GM23338 (cell line): ENCODE measurements at regions not wholly inside any gene's neighbourhood (a gene's known extent, or its start where the extent isn't known, plus 50 kb on each side); places are given as distances from the start of the nearest gene placed in this dataset.

Experiments used
- ATAC-seq: fragments of 200-7000 bp; cut with Tn5 transposase; 3 replicates; pipeline ENCODE4 v1.9.1; 2020
- DNase-seq: peaks from one replicate; pipeline ENCODE4 v3.0.0-alpha.2; 2015; ENCODE audit warnings: low spot score
- H2AFZ ChIP-seq: fragments of 200-600 bp; sonication (generic); 2 replicates; pipeline ENCODE4 v1.8.0; 2016; ENCODE audit warnings: antibody characterized with exemption, mild to moderate bottlenecking, moderate library complexity
- H3F3A ChIP-seq: fragments of 200-600 bp; sonication (generic); replicated peaks from 2 replicates; pipeline ENCODE4 v1.8.0; 2017; ENCODE audit warnings: antibody characterized with exemption, mixed run types, low read depth
- H3K27ac ChIP-seq: fragments of 200-600 bp; sonication (generic); 2 replicates; pipeline ENCODE4 v1.6.1; 2016; ENCODE audit warnings: low read depth
- H3K27me3 ChIP-seq: fragments of 200-600 bp; sonication (generic); 2 replicates; pipeline ENCODE4 v1.8.0; 2016; ENCODE audit warnings: mild to moderate bottlenecking, mixed run types, moderate library complexity; ENCODE audit not compliant: insufficient read depth
- H3K36me3 ChIP-seq: fragments of 200-600 bp; sonication (generic); 2 replicates; pipeline ENCODE4 v1.8.0; 2016; ENCODE audit warnings: mild to moderate bottlenecking; ENCODE audit not compliant: insufficient read depth
- H3K4me1 ChIP-seq: fragments of 200-600 bp; sonication (generic); 2 replicates; pipeline ENCODE4 v1.8.0; 2016; ENCODE audit warnings: mild to moderate bottlenecking, moderate library complexity; ENCODE audit not compliant: insufficient read depth
- H3K4me2 ChIP-seq: fragments of 200-600 bp; sonication (generic); 2 replicates; pipeline ENCODE4 v1.7.1; 2017; ENCODE audit warnings: mixed run types
- H3K4me3 ChIP-seq: fragments of 200-600 bp; sonication (generic); 2 replicates; pipeline ENCODE4 v1.6.1; 2016; ENCODE audit warnings: mixed run types
- H3K79me2 ChIP-seq: fragments of 200-600 bp; sonication (generic); replicated peaks from 2 replicates; pipeline ENCODE4 v1.8.0; 2017; ENCODE audit warnings: mild to moderate bottlenecking; ENCODE audit not compliant: insufficient read depth
- H3K9me2 ChIP-seq: fragments of 200-600 bp; sonication (generic); 2 replicates; pipeline ENCODE4 v1.8.0; 2017; ENCODE audit not compliant: insufficient read depth
- H4K20me1 ChIP-seq: fragments of 200-600 bp; sonication (generic); replicated peaks from 2 replicates; pipeline ENCODE4 v1.8.0; 2017; ENCODE audit warnings: mild to moderate bottlenecking; ENCODE audit not compliant: insufficient read depth
- H3K27ac Mint-ChIP-seq: 2 replicates; pipeline ENCODE4 v1.8.0; 2020; ENCODE audit warnings: inconsistent platforms, mild to moderate bottlenecking, moderate library complexity, mixed read lengths
- H3K27me3 Mint-ChIP-seq: 3 replicates; pipeline ENCODE4 v1.8.0; 2022; ENCODE audit warnings: low read depth, mild to moderate bottlenecking, moderate library complexity, mixed read lengths, inconsistent platforms; ENCODE audit not compliant: insufficient read depth, poor library complexity
- H3K36me3 Mint-ChIP-seq: 3 replicates; pipeline ENCODE4 v1.8.0; 2021; ENCODE audit warnings: low read depth, mild to moderate bottlenecking, inconsistent platforms, moderate library complexity, mixed read lengths
- H3K4me1 Mint-ChIP-seq: 3 replicates; pipeline ENCODE4 v1.8.0; 2020; ENCODE audit warnings: mild to moderate bottlenecking, inconsistent platforms, mixed read lengths
- H3K4me3 Mint-ChIP-seq: 3 replicates; pipeline ENCODE4 v1.8.0; 2021; ENCODE audit warnings: moderate library complexity, mild to moderate bottlenecking, inconsistent platforms, mixed read lengths
- H3K9me3 Mint-ChIP-seq: 3 replicates; pipeline ENCODE4 v1.8.0; 2020; ENCODE audit warnings: moderate library complexity, mild to moderate bottlenecking, inconsistent platforms, mixed read lengths
- CREB1 ChIP-seq: fragments of 250-450 bp; sonication (Bioruptor Pico); IDR thresholded peaks from 2 replicates; pipeline ENCODE4 v1.5.0; 2020; ENCODE audit warnings: low read depth, mild to moderate bottlenecking, moderate library complexity
- EZH2phosphoT487 ChIP-seq: fragments of 200-600 bp; sonication (generic); IDR thresholded peaks from one replicate; pipeline ENCODE4 v1.8.1; 2018; ENCODE audit warnings: antibody characterized with exemption; ENCODE audit not compliant: unreplicated experiment
- NANOG ChIP-seq: IDR thresholded peaks from 2 replicates; pipeline ENCODE4 v1.6.1; 2016; ENCODE audit warnings: antibody characterized with exemption, borderline replicate concordance
- POLR2AphosphoS5 ChIP-seq: IDR thresholded peaks from 2 replicates; pipeline ENCODE4 v1.6.1; 2016; ENCODE audit warnings: antibody characterized with exemption, low read depth
- TF ChIP-seq, protein P1 (sequence below): fragments of 250-450 bp; sonication (Bioruptor Pico); IDR thresholded peaks from 2 replicates; pipeline ENCODE4 v1.5.0; 2020; ENCODE audit warnings: mild to moderate bottlenecking, moderate library complexity
- TF ChIP-seq, protein P2 (sequence below), 2 experiments: fragments of 200-600 bp in 1 of 2; sonication (generic) in 1 of 2; conservative IDR thresholded peaks; 2 replicates each; pipeline versions ENCODE4 v1.5.1 to v1.6.1; 2016 to 2017; ENCODE audit warnings: antibody characterized with exemption in 2 of 2, low read depth in 2 of 2, mild to moderate bottlenecking in 2 of 2, moderate library complexity in 1 of 2

DNA sequence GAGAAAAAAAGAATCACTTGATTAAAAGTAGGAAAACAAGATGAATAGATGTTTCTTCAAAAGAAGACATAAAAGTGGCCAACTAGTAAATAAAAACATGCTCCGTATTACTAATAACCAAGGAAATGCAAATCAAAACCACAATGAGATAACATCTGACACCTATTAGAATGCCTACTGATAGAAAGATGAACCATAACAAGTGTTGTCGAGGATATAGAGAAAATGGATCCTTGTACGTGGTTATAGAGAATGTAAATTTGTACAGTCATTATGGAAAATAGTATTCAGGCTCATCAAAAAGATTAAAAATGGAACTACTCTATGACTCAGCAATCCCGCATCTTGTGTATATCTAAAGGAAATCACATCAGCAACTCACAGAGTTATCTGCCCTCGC lies 415.8 kb upstream of the SLITRK5 start:
- no peaks in the 10 kb centered on the region for H3F3A ChIP-seq
- Mint-ChIP-seq H3K9me3 (no peaks in the 10 kb centered on the region), H3K27ac (no peak overlapping the region), H3K27me3 (peaks cover 1% of the 10 kb centered on the region), H3K36me3 (no peaks in the 10 kb centered on the region), H3K4me1 (peaks cover 2% of the 10 kb centered on the region; the same call in 1 of the 3 replicates), H3K4me3 (no peak overlapping the region)
- TF ChIP-seq CREB1 (CRISPR knock-in tag) (no peak), NANOG (no peak), EZH2phosphoT487 (no peak), POLR2AphosphoS5 (no peak)
- TF ChIP-seq, protein P1, sequence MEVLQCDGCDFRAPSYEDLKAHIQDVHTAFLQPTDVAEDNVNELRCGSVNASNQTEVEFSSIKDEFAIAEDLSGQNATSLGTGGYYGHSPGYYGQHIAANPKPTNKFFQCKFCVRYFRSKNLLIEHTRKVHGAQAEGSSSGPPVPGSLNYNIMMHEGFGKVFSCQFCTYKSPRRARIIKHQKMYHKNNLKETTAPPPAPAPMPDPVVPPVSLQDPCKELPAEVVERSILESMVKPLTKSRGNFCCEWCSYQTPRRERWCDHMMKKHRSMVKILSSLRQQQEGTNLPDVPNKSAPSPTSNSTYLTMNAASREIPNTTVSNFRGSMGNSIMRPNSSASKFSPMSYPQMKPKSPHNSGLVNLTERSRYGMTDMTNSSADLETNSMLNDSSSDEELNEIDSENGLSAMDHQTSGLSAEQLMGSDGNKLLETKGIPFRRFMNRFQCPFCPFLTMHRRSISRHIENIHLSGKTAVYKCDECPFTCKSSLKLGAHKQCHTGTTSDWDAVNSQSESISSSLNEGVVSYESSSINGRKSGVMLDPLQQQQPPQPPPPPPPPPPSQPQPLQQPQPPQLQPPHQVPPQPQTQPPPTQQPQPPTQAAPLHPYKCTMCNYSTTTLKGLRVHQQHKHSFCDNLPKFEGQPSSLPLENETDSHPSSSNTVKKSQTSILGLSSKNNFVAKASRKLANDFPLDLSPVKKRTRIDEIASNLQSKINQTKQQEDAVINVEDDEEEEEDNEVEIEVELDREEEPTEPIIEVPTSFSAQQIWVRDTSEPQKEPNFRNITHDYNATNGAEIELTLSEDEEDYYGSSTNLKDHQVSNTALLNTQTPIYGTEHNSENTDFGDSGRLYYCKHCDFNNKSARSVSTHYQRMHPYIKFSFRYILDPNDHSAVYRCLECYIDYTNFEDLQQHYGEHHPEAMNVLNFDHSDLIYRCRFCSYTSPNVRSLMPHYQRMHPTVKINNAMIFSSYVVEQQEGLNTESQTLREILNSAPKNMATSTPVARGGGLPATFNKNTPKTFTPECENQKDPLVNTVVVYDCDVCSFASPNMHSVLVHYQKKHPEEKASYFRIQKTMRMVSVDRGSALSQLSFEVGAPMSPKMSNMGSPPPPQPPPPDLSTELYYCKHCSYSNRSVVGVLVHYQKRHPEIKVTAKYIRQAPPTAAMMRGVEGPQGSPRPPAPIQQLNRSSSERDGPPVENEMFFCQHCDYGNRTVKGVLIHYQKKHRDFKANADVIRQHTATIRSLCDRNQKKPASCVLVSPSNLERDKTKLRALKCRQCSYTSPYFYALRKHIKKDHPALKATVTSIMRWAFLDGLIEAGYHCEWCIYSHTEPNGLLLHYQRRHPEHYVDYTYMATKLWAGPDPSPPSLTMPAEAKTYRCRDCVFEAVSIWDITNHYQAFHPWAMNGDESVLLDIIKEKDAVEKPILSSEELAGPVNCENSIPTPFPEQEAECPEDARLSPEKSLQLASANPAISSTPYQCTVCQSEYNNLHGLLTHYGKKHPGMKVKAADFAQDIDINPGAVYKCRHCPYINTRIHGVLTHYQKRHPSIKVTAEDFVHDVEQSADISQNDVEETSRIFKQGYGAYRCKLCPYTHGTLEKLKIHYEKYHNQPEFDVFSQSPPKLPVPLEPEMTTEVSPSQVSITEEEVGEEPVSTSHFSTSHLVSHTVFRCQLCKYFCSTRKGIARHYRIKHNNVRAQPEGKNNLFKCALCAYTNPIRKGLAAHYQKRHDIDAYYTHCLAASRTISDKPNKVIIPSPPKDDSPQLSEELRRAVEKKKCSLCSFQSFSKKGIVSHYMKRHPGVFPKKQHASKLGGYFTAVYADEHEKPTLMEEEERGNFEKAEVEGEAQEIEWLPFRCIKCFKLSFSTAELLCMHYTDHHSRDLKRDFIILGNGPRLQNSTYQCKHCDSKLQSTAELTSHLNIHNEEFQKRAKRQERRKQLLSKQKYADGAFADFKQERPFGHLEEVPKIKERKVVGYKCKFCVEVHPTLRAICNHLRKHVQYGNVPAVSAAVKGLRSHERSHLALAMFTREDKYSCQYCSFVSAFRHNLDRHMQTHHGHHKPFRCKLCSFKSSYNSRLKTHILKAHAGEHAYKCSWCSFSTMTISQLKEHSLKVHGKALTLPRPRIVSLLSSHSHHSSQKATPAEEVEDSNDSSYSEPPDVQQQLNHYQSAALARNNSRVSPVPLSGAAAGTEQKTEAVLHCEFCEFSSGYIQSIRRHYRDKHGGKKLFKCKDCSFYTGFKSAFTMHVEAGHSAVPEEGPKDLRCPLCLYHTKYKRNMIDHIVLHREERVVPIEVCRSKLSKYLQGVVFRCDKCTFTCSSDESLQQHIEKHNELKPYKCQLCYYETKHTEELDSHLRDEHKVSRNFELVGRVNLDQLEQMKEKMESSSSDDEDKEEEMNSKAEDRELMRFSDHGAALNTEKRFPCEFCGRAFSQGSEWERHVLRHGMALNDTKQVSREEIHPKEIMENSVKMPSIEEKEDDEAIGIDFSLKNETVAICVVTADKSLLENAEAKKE = no peak
- H3K4me3 ChIP-seq = no peak overlapping the region
- H3K9me2 ChIP-seq = no peaks in the 10 kb centered on the region
- H3K4me1 ChIP-seq = no peaks in the 10 kb centered on the region
- no peak for ATAC-seq
- H3K36me3 ChIP-seq = no peaks in the 10 kb centered on the region
- H3K79me2 ChIP-seq = no peaks in the 10 kb centered on the region
- no peak overlapping the region for H3K27ac ChIP-seq
- H3K27me3 ChIP-seq = no peaks in the 10 kb centered on the region
- H3K4me2 ChIP-seq = no peak overlapping the region
- no peak overlapping the region for H2AFZ ChIP-seq
- H4K20me1 ChIP-seq = no peaks in the 10 kb centered on the region
- no peak for DNase-seq

DNA sequence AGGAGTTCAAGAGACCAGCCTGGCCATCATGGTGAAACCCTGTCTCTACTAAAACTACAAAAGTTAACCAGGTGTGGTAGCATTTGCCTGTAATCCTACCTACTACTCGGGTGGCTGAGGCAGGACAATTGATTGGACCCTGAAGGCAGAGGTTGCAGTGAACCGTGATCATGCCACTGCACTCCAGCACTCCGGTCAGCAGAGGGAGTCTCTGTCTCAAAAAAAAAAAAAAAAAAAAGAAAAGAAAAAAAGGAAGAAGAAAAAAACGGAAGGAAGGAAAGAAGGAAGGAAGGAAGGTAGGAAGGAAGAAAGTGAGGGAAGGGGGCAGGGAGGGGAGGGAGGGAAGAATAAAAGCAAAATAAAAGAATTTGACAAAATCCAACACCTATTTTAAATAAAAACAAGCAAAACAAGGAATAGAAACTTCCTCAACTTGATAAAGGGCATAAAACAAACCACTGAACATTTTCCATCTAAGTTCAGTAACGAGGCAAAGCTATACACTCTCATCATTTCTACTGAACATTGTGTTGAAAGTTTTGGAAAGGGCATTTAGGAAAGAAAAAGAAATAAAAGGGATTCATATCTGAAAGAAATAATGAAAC lies 411.6 kb upstream of the SLITRK5 start:
- Mint-ChIP-seq H3K4me3 (no peak overlapping the region), H3K36me3 (no peaks in the 10 kb centered on the region), H3K9me3 (no peaks in the 10 kb centered on the region), H3K4me1 (peaks cover 5% of the 10 kb centered on the region; the same call in 2 of the 3 replicates), H3K27me3 (peaks cover 1% of the 10 kb centered on the region), H3K27ac (peak overlapping the region; percentile 46; the same call in 1 of the 2 replicates)
- H3K79me2 ChIP-seq = no peaks in the 10 kb centered on the region
- DNase-seq (peak; percentile 77), ATAC-seq (peak; percentile 98)
- no peak overlapping the region for H2AFZ ChIP-seq
- no peaks in the 10 kb centered on the region for H4K20me1 ChIP-seq
- H3K4me1 ChIP-seq = no peaks in the 10 kb centered on the region
- H3K27me3 ChIP-seq = no peaks in the 10 kb centered on the region
- H3K27ac ChIP-seq = no peak overlapping the region
- H3K4me3 ChIP-seq = no peak overlapping the region
- no peaks in the 10 kb centered on the region for H3K9me2 ChIP-seq
- H3K36me3 ChIP-seq = no peaks in the 10 kb centered on the region
- TF ChIP-seq NANOG = no peak
- TF ChIP-seq EZH2phosphoT487 = no peak
- no peak for TF ChIP-seq POLR2AphosphoS5
- TF ChIP-seq, protein P2, sequence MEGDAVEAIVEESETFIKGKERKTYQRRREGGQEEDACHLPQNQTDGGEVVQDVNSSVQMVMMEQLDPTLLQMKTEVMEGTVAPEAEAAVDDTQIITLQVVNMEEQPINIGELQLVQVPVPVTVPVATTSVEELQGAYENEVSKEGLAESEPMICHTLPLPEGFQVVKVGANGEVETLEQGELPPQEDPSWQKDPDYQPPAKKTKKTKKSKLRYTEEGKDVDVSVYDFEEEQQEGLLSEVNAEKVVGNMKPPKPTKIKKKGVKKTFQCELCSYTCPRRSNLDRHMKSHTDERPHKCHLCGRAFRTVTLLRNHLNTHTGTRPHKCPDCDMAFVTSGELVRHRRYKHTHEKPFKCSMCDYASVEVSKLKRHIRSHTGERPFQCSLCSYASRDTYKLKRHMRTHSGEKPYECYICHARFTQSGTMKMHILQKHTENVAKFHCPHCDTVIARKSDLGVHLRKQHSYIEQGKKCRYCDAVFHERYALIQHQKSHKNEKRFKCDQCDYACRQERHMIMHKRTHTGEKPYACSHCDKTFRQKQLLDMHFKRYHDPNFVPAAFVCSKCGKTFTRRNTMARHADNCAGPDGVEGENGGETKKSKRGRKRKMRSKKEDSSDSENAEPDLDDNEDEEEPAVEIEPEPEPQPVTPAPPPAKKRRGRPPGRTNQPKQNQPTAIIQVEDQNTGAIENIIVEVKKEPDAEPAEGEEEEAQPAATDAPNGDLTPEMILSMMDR (conservative IDR thresholded peaks at IDR 0.05; ENCODE audit: low read depth in 2 of 2) = peak; percentile 57 to 64
- no peak for TF ChIP-seq CREB1 (CRISPR knock-in tag)
- H3K4me2 ChIP-seq = no peak overlapping the region
- no peaks in the 10 kb centered on the region for H3F3A ChIP-seq
